NCI-H1105 (cell line): ENCODE measurements at regions not wholly inside any gene's neighbourhood (a gene's known extent, or its start where the extent isn't known, plus 50 kb on each side); places are given as distances from the start of the nearest gene placed in this dataset.

ENCODE experiments used
- DNase-seq: peaks from one replicate; lab custom pipeline; 2025; lab: John Stamatoyannopoulos, UW

DNA sequence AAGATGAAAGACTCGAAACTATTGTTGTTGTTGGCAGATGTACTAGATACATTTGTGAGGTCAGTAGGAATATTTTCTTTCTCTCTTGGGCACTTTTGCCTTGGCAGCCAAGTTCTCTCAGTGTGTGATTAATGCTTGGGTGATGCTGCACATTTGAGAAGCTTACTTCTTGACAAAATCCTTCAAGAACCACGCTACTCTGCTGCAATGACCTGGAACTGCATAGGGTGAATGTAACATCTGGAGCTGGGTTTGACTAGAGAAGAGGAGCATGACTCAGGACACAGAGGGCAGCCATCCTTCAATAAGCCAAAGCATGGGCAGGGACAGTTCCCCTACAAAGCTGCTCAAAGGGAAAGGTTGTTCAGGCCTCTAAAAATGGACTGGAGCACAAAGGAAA lies 75.5 kb upstream of the PUM3 start:
- no peak for DNase-seq

DNA sequence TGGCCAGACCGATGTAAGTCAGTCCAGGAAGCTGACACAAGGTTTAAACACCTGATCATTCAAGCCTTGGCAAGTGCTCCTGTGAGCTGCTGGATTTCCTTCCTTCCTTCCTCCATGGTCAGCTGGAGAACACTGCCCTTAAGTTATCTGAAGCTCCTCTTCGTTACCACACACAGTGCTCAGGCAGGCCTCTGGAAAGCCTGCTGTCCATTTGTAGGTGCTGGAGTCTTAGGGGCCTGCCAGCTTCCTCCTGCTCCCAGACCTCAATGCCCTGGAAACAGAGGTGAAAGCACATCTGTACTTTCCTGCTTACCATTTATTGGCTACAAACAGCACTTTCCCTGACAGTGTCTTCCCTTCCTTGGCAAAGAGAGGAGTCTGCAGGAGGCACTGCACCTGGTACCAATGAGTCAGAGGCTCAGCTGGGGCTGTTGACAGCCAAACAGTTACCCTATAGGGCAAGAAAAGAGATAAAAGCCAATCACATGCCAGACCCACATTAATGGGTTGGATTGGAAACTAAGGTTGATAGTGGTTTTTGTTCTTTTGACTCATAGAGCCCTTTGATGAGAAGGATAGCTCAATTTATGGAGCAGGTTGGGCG lies 72.6 kb upstream of the PUM3 start:
- DNase-seq, result no peak

DNA sequence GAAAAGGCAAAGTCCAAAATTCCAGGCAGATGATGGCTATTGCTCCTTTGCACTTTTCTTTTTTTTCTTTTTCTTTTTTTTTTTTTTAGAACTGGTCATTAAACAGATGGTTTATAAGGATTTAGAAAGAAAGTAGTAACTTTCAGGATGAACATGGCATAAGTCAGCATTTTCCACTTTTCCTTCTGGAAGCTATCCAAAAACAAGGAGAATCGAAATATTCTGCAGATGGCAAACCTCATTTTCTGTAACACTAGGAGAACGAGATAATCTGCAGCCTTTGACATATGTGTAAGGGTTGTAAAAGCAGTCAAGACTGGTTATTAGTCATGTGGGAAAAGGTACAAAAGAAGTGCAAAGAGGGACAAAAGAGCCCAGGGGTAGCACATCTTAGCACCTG lies 69.1 kb upstream of the PUM3 start:
- no peak for DNase-seq

DNA sequence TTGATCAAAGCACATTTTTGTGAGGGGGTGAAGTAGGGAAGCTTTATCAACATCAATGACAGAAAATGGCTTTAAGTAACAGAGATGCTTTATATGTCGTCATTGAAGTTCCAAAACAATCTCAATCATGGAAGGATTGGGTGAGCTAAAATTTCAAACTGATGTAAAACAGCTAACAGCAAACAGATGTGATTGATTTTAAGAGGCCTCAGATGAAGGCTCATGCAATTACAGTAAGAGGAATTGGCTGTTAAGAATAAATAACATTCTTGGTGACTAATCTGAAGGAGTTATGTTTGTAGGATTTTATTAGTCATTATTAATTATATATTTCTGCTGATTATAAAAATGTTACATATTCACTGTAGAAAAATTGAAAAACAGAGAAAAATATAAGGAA lies 63.5 kb upstream of the PUM3 start:
- no peak for DNase-seq

DNA sequence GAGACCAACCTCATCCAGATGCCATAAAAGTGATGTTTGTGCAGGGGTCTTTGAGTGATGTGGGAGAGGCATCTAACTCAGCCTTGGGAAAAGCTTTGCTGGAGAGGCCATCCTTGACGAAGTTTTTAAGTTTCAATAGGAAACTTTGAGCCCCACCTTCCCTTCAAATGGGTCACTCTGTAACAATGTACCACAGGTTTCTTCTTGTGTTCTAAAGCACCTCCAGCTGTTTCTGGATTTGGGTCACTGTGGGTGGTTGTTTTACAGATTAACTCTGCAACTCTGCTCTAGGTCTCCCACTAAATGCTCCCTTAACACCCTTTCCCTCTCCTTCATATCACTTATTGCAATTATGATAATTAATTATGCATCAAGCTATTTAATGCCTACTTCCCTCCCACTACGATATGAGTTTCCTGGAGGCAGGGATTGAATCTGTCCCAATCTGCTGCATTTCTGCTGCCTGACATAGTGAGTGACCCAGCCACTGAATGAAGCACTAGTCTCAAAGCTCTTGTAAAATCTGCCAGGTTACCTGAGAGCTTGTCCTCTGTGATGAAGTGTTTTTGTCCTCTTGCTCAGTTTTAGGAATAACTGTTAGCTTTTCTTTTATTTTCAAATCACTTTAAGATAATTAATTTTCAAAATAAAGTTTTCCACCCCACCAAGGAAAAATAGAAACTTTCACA lies 60.5 kb upstream of the PUM3 start:
- no peak for DNase-seq
